ENCODE measurements at regions not wholly inside any gene's neighbourhood (a gene's known extent, or its start where the extent isn't known, plus 50 kb on each side); places are given as distances from the start of the nearest gene placed in this dataset.

DNA sequence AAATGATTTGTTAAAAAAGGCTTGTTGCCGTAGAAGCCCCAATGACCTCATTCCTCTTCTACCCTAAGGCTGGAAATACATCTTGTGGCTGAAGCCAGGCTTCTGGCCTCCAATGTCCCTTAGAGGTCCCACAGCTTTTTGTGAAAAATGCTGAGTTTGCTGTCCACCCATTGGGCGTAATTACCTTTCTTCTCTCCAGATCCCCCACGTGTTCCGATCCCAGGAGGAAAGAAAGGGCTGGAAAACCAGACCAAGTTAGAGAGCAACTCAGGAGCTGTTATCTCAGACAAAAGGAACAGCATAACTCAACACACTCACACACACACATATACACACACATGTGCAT, 154.2 kb downstream of the MIAT start:
- no peak for TF ChIP-seq GATA3 (IDR thresholded peaks at IDR 0.05; ENCODE audit: low read depth, low read length)
- TF ChIP-seq GATA2 (IDR thresholded peaks at IDR 0.05; ENCODE audit: low read depth, low read length): no peak
